B cell (primary cell): ENCODE measurements at regions not wholly inside any gene's neighbourhood (a gene's known extent, or its start where the extent isn't known, plus 50 kb on each side); places are given as distances from the start of the nearest gene placed in this dataset.

ENCODE experiments used
- ATAC-seq: fragments of 200-7000 bp; cut with Tn5 transposase; one replicate; pipeline ENCODE4 v1.10.0; 2021; ENCODE audit warnings: low read depth, mild to moderate bottlenecking, moderate number of reproducible peaks, moderate library complexity
- CTCF ChIA-PET: fragments of 350-600 bp; sonication (Branson Sonifier 250); formaldehyde crosslinking; loops from one replicate; lab custom pipeline; 2021; ENCODE audit warnings: antibody characterized with exemption, inconsistent platforms; lab: Charles Lee
- POLR2A ChIA-PET: fragments of 350-600 bp; sonication (Branson Sonifier 250); formaldehyde crosslinking; loops from one replicate; lab custom pipeline; 2021; ENCODE audit warnings: antibody characterized with exemption; lab: Charles Lee
- DNase-seq: peaks from one replicate; pipeline ENCODE4 v3.0.0; 2013
- H2AFZ ChIP-seq: 2 replicates; pipeline ENCODE4 v1.6.1; 2012; ENCODE audit warnings: mild to moderate bottlenecking, low read depth, low read length; ENCODE audit not compliant: insufficient read depth, poor library complexity, severe bottlenecking
- H3K27ac ChIP-seq, 2 donors: 1 replicate in 1 of 2; 2 replicates in 1 of 2; pipeline ENCODE4 v1.5.1; 2012 to 2013; ENCODE audit warnings: low read length in 2 of 2, mild to moderate bottlenecking in 2 of 2, moderate library complexity in 1 of 2
- H3K27me3 ChIP-seq, 4 experiments: fragments of 200-600 bp in 1 of 4; sonication (generic) in 1 of 4; replicated peaks in 1 of 4; 1 replicate in 2 of 4; 2 replicates in 2 of 4; pipeline versions ENCODE4 v1.6.1 to v1.7.0; 2013 to 2016; ENCODE audit warnings: low read length in 3 of 4, mild to moderate bottlenecking in 2 of 4, mixed read lengths in 1 of 4, moderate library complexity in 1 of 4; ENCODE audit not compliant: insufficient read depth in 4 of 4, control insufficient read depth in 3 of 4; ENCODE audit errors: control extremely low read depth in 1 of 4
- H3K36me3 ChIP-seq, 2 experiments: replicated peaks in 1 of 2; 1 replicate in 1 of 2; 2 replicates in 1 of 2; pipeline versions ENCODE4 v1.6.1 to v1.7.1; 2013; ENCODE audit warnings: low read length in 1 of 2; ENCODE audit not compliant: insufficient read depth in 2 of 2, control insufficient read depth in 1 of 2; ENCODE audit errors: control extremely low read depth in 1 of 2, extremely low read depth in 1 of 2
- H3K4me1 ChIP-seq, 2 donors: fragments of 200-600 bp in 1 of 2; sonication (generic) in 1 of 2; 1 replicate in 1 of 2; 2 replicates in 1 of 2; pipeline versions ENCODE4 v1.5.1 to v1.6.1; 2013 to 2017; ENCODE audit warnings: low read length in 2 of 2; ENCODE audit not compliant: control insufficient read depth in 2 of 2, insufficient read depth in 2 of 2
- H3K4me2 ChIP-seq: replicated peaks from 2 replicates; pipeline ENCODE3; 2012; ENCODE audit warnings: mild to moderate bottlenecking, low read depth, low read length; ENCODE audit not compliant: poor library complexity, severe bottlenecking
- H3K4me3 ChIP-seq, 5 experiments: fragments of 200-600 bp in 1 of 5; sonication (generic) in 1 of 5; 1 replicate in 3 of 5; 2 replicates in 2 of 5; pipeline versions ENCODE4 v1.5.1 to v1.7.0; 2011 to 2016; ENCODE audit warnings: low read length in 4 of 5, mild to moderate bottlenecking in 4 of 5, low read depth in 2 of 5, control low read depth in 1 of 5, moderate library complexity in 1 of 5; ENCODE audit not compliant: insufficient read depth in 1 of 5; ENCODE audit errors: control extremely low read depth in 1 of 5, extremely low read depth in 1 of 5
- H3K79me2 ChIP-seq: fragments of 200-600 bp; sonication (generic); one replicate; pipeline ENCODE4 v1.6.0; 2016; ENCODE audit warnings: low read length; ENCODE audit not compliant: control insufficient read depth, insufficient read depth
- H3K9ac ChIP-seq: fragments of 200-600 bp; sonication (generic); 2 replicates; pipeline ENCODE4 v1.6.1; 2017; ENCODE audit warnings: mild to moderate bottlenecking, low read length, moderate library complexity
- H3K9me3 ChIP-seq, 3 donors: one replicate each; pipeline versions ENCODE4 v1.6.1 to v1.7.1; 2013; ENCODE audit warnings: low read length in 2 of 3; ENCODE audit not compliant: control insufficient read depth in 2 of 3, insufficient read depth in 1 of 3; ENCODE audit errors: control extremely low read depth in 1 of 3
- H4K20me1 ChIP-seq: 2 replicates; pipeline ENCODE4 v1.6.0; 2012; ENCODE audit warnings: mild to moderate bottlenecking, low read length; ENCODE audit not compliant: insufficient read depth, control insufficient read depth, poor library complexity, severe bottlenecking
- H3K27ac Mint-ChIP-seq: one replicate; pipeline ENCODE4 v1.8.0; 2021; ENCODE audit warnings: mixed read lengths
- H3K27me3 Mint-ChIP-seq: one replicate; pipeline ENCODE4 v1.8.0; 2021; ENCODE audit warnings: mixed read lengths
- H3K4me1 Mint-ChIP-seq: one replicate; pipeline ENCODE4 v1.8.0; 2021; ENCODE audit warnings: mixed read lengths
- H3K4me3 Mint-ChIP-seq: one replicate; pipeline ENCODE4 v1.8.0; 2021; ENCODE audit warnings: mixed read lengths
- H3K9me3 Mint-ChIP-seq: one replicate; pipeline ENCODE4 v1.8.0; 2022; ENCODE audit warnings: mixed read lengths; ENCODE audit not compliant: insufficient read depth
- EZH2 ChIP-seq: IDR thresholded peaks from 2 replicates; pipeline ENCODE4 v1.6.1; 2012; ENCODE audit warnings: borderline replicate concordance, low read depth, mild to moderate bottlenecking, moderate library complexity, low read length; ENCODE audit not compliant: insufficient read depth, poor library complexity, severe bottlenecking
- WGBS: methylation state at CpG from one replicate; pipeline ENCODE4 v1.1.5; 2013; ENCODE audit warnings: missing lambda C conversion rate; ENCODE audit not compliant: insufficient coverage; 5-methylcytosine and 5-hydroxymethylcytosine counted together
- intact Hi-C: fragments of 100-400 bp; cut with micrococcal nuclease; formaldehyde crosslinking; loops from one replicate; pipeline ENCODE4 v1.10.0; 2022
- TF ChIP-seq, protein P1 (sequence below): fragments of 200-600 bp; IDR thresholded peaks from one replicate; pipeline ENCODE4 v1.8.0; 2022; ENCODE audit warnings: antibody characterized with exemption, mild to moderate bottlenecking

- H4K20me1 ChIP-seq, result no peaks in the 10 kb centered on the region
- ChIA-PET POLR2A (no interaction called here), CTCF (no interaction called here)
- Mint-ChIP-seq H3K27me3 (no peaks in the 10 kb centered on the region), H3K9me3 (peaks cover 3% of the 10 kb centered on the region), H3K4me1 (no peaks in the 10 kb centered on the region), H3K4me3 (no peak overlapping the region), H3K27ac (no peak overlapping the region)
- H2AFZ ChIP-seq, result no peak overlapping the region
- H3K4me2 ChIP-seq, result no peak overlapping the region
- H3K27me3 ChIP-seq, result no peaks in the 10 kb centered on the region
- ATAC-seq (no peak), DNase-seq (no peak)
- no peak overlapping the region for H3K4me3 ChIP-seq
- H3K27ac ChIP-seq, result no peak overlapping the region
- TF ChIP-seq, protein P1, sequence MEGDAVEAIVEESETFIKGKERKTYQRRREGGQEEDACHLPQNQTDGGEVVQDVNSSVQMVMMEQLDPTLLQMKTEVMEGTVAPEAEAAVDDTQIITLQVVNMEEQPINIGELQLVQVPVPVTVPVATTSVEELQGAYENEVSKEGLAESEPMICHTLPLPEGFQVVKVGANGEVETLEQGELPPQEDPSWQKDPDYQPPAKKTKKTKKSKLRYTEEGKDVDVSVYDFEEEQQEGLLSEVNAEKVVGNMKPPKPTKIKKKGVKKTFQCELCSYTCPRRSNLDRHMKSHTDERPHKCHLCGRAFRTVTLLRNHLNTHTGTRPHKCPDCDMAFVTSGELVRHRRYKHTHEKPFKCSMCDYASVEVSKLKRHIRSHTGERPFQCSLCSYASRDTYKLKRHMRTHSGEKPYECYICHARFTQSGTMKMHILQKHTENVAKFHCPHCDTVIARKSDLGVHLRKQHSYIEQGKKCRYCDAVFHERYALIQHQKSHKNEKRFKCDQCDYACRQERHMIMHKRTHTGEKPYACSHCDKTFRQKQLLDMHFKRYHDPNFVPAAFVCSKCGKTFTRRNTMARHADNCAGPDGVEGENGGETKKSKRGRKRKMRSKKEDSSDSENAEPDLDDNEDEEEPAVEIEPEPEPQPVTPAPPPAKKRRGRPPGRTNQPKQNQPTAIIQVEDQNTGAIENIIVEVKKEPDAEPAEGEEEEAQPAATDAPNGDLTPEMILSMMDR, result no peak
- no peak for TF ChIP-seq EZH2
- H3K9me3 ChIP-seq, result no peaks in the 10 kb centered on the region
- H3K36me3 ChIP-seq, result no peaks in the 10 kb centered on the region
- H3K4me1 ChIP-seq, result no peaks in the 10 kb centered on the region
- H3K79me2 ChIP-seq, result no peaks in the 10 kb centered on the region
- no peak overlapping the region for H3K9ac ChIP-seq
- intact Hi-C loops, result no loop called here
These were observed 476.1 kb downstream of the NUF2 start for GRCh38 chr1:163797816-163798215.

DNA sequence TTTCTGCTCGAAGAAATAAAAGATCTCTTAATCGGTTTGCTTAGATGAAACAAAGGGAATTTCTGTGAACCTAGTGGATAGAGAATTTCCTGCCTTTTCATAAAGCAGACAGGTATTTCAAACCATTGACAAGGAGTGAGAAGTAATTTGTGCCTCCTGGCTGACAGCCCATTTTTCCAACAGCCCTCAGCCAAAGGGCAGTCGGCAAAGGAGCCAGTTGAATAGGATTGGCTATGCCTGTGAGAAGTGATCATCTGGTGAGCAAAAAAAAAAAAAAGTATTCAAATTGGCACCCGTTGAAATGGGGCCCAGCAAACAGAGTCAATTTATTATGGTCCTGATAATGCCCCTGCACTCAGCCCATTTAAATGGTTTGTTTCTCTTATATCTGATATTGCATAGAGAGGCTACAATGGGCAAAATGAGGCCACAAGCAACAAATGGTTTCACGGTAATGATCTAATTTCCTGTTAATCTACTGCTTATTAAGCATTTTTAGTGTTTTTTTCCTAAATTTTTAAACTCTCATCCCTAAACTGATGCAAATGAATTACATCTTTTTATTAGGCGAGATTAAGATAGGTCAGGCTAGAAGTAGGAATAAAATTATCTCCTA, 477.5 kb downstream of the NUF2 start:
- no peaks in the 10 kb centered on the region for H3K36me3 ChIP-seq
- no peak overlapping the region for H3K4me3 Mint-ChIP-seq
- CTCF ChIA-PET, result no interaction called here
- no peaks in the 10 kb centered on the region for H3K27me3 ChIP-seq
- no peak overlapping the region for H3K27ac ChIP-seq
- intact Hi-C loops, result no loop called here
- H3K4me3 ChIP-seq, result no peak overlapping the region
- no peaks in the 10 kb centered on the region for H3K4me1 Mint-ChIP-seq
- no peaks in the 10 kb centered on the region for H3K79me2 ChIP-seq
- WGBS, result no CpG with 5 or more reads among the region's 6 CpGs
- TF ChIP-seq EZH2, result no peak
- TF ChIP-seq, protein P1, result no peak
- no peak overlapping the region for H3K9ac ChIP-seq
- ATAC-seq, result no peak
- H3K27me3 Mint-ChIP-seq, result no peaks in the 10 kb centered on the region
- no peak for DNase-seq
- no peaks in the 10 kb centered on the region for H3K9me3 Mint-ChIP-seq
- POLR2A ChIA-PET, result no interaction called here
- H2AFZ ChIP-seq, result no peak overlapping the region
- H3K27ac Mint-ChIP-seq, result no peak overlapping the region
- H4K20me1 ChIP-seq, result no peaks in the 10 kb centered on the region
- no peak overlapping the region for H3K4me2 ChIP-seq
- H3K9me3 ChIP-seq, result no peaks in the 10 kb centered on the region
- H3K4me1 ChIP-seq, result no peaks in the 10 kb centered on the region
